GM12872 (cell line): ENCODE measurements at regions not wholly inside any gene's neighbourhood (a gene's known extent, or its start where the extent isn't known, plus 50 kb on each side); places are given as distances from the start of the nearest gene placed in this dataset.

ENCODE experiments used
- TF ChIP-seq, protein P1 (sequence below): IDR thresholded peaks from 3 replicates; pipeline ENCODE4 v1.5.1; 2011; ENCODE audit warnings: low read depth, mild to moderate bottlenecking, low read length, moderate library complexity; ENCODE audit not compliant: insufficient read depth

DNA sequence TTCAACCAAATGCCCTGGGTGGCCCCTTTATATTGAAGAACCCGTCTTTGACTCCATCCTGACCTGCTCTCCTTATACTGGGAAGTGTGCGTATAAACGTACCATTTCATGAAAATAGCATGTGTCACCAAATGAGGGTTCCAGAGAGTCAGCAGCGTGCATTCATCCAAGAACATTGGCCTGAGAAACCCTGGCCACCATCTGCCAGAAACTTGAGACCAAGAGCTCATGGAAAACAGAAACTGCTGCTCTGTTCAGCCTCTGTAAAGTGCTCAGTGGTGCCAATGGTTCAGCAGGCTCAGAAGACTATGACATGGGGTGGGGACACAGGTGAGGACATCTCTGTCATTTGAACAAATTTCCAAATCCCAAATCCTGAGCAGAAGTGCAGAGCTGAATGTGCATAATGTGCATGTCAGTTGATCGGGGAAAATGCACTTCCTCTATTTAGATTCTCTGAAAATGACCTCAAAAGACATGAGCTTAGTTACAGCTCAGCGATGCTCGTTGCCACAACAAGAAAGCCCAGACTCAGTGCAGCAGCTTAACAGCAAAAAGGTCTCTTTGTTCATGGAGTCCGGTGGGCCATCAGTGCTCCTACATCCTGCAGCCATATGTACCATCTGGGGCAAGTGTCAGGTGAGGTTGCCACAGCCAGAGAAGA is 176.1 kb downstream of the ATPSCKMT start:
- TF ChIP-seq, protein P1, sequence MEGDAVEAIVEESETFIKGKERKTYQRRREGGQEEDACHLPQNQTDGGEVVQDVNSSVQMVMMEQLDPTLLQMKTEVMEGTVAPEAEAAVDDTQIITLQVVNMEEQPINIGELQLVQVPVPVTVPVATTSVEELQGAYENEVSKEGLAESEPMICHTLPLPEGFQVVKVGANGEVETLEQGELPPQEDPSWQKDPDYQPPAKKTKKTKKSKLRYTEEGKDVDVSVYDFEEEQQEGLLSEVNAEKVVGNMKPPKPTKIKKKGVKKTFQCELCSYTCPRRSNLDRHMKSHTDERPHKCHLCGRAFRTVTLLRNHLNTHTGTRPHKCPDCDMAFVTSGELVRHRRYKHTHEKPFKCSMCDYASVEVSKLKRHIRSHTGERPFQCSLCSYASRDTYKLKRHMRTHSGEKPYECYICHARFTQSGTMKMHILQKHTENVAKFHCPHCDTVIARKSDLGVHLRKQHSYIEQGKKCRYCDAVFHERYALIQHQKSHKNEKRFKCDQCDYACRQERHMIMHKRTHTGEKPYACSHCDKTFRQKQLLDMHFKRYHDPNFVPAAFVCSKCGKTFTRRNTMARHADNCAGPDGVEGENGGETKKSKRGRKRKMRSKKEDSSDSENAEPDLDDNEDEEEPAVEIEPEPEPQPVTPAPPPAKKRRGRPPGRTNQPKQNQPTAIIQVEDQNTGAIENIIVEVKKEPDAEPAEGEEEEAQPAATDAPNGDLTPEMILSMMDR, result no peak

DNA sequence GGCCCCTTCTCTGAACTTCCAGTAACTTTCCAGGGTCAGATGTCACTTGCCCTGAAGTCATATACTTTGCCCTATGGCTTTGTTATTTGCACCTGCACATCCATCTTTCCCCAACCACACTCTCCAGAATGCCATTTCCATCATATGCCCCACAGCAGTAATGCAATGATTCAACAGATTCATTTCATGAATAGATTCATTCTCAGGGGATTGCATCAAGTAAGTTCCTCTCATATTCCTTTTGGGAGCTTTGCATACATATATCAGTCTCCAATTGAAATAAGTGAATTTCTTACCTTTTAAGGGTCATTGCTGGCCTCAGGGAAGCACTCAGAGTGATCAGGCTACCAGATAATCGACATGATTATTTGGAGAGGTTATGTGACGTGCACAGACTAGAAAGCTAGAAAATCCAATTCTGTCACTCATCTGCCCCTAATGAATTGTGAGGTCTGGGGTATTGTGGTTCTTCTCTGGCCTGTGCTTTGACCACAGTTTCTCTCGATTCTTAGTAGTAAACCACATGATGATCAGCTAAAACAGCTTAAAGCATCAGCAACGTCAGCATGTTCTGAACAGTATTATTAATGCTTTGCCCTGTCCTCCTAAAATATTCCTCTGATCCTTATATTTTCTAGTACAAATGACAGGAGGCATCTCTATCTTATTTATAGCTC is 179.9 kb downstream of the ATPSCKMT start:
- TF ChIP-seq, protein P1, result no peak

DNA sequence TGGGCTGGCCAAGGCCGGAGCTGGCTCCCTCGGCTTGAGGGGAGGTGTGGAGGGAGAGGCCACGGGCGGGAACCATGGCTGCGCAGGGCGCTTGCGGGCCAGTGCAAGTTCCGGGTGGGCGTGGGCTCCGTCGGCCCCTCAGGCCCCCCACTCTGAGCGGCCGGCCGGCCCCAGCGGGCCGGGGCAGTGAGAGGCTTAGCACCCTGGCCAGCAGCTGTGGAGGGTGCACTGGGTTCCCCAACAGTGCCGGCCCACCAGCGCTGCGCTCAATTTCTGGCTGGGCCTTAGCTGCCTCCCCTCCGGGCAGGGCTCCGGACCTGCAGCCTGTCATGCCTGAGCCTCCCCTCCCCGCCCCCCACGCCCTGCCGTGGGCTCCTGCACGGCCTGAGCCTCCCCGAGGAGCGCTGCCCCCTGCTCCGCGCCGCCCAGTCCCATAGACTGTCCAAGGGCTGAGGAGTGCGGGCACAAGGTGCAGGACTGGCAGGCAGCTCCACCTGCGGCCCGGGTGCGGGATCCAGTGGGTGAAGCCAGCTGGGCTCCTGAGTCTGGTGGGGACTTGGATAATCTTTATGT is 184.2 kb downstream of the ATPSCKMT start:
- TF ChIP-seq, protein P1, result no peak

DNA sequence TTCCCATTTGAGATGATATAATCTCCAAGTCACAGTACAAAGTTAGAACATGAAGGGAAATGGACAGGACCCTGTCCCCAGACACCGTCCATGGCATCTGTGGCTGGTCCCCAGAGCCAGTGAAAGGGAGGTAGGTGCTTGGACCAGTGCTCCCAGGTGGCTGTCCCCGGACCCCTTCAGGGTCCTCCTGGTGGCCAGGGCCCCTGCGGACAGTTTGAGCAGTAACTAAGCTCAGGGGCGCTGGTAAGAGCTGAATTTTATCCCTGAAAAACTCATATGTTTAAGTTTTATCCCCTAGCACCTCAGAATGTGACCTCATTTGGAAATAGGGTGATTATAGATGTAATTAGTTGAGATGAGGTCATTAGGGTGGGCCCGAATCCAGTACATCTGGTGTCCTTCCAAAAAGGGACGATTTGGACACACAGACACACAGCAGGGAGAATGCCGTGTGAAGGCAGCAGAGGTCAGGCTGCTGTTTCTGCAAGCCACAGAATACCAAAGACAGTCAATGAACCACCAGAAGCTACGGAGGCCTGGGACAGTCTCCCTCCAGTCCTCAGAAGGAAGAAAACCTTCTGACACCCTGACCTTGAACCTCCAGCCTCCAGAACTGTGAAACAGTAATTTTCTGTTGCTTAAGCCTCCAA is 185.0 kb downstream of the ATPSCKMT start:
- TF ChIP-seq, protein P1, result no peak

DNA sequence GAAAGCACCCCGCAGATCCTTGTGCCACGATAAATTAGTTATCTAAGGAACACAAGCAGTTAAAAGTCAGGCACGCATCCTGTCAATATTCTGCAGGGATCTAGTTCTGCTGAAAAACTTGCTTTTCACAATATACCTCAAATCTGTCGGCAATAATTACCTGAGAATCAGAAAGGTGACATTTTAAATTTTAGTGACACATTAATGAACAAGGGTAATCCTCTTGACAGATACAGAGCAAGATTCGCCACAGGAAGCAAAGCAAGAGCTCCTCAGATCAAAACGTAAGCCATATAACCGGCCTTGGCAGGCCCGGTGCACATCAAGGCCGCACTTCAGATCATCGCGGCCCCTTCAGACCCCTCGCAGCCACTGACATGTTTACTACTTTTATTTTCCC is 185.7 kb downstream of the ATPSCKMT start:
- TF ChIP-seq, protein P1, result no peak

DNA sequence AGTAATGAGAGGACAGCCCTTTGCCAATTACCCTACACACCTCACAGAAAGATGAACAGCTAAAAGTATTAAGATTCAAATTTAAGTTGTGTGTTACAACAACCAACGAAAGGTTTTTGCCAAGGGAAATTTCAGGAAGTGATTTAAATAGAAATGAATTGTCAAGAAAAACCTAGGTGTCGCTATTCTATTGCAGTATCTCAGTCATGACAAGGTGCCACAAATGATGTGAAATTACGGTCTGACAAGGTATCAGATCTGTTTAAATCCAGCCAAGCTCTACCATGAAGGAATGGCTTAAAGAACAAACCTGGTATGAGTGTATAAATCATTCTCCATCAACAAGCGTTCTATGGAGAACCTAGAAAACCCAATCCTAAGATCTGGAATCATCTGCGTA is 189.7 kb downstream of the ATPSCKMT start:
- TF ChIP-seq, protein P1, result no peak

DNA sequence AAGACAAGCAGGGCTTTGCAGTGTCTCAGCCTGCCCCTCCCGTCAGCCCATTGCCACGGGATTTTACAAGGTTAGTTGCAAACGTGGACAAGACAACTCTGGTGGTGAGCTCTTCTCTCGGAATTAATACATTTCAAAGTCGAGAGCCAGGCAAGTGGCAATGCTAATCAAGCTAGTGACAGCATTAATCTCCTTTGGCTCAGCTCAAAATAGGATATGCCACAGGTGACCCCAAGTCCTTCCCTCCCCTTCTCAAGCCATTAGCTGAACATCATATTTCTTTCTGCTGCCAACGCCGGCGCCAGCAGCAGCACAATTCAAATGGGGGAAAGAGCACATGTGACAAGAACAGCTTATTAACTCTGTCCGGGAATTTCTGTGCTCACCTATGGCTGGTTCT is 190.1 kb downstream of the ATPSCKMT start:
- TF ChIP-seq, protein P1, result no peak
